ENCODE measurements at regions not wholly inside any gene's neighbourhood (a gene's known extent, or its start where the extent isn't known, plus 50 kb on each side); places are given as distances from the start of the nearest gene placed in this dataset.

GRCh38 chr7:142671506-142671905, 77.8 kb upstream of the PRSS1 start:
- POLR2A ChIA-PET = no interaction called here
- H3K27me3 ChIP-seq (ENCODE audit: insufficient read depth, low read length) = no peaks in the 10 kb centered on the region
- ATAC-seq (no peak), DNase-seq (ENCODE audit: low read depth, low spot score) (no peak)
- no peak overlapping the region for H3K4me3 ChIP-seq (replicated peaks in 1 of 2; ENCODE audit: low read depth in 1 of 2, low read length in 2 of 2)
- intact Hi-C loops (cut with micrococcal nuclease) = no loop called here
- CTCF ChIA-PET = interaction anchor here (0.9 to 2.6 kb wide), 2 partner anchors 9 to 111 kb away, joined by 3 to 17 read pairs; no protein-coding TSS in a partner anchor
- RAD21 ChIA-PET (ENCODE audit: low non-redundant PET in 1 of 2, low total read pairs in 2 of 2, uncharacterized antibody in 2 of 2, unreplicated experiment in 2 of 2) = interaction anchor here in 1 of 2 experiments (0.9 kb wide), 1 partner anchor 112 kb away, joined by 3 read pairs; no protein-coding TSS in a partner anchor
- TF ChIP-seq SIN3A (IDR thresholded peaks at IDR 0.05; ENCODE audit: low read depth) (no peak), CTCF (IDR thresholded peaks at IDR 0.05 in 2 of 3, conservative IDR thresholded peaks at IDR 0.05 in 1 of 3; ENCODE audit: borderline replicate concordance in 1 of 3, insufficient read depth in 1 of 3, low read depth in 2 of 3, low read length in 2 of 3) (no peak), ELF1 (IDR thresholded peaks at IDR 0.05; ENCODE audit: borderline replicate concordance, low read depth) (no peak), MAX (IDR thresholded peaks at IDR 0.05) (no peak), RAD21 (IDR thresholded peaks at IDR 0.05; ENCODE audit: low read depth) (no peak), YY1 (IDR thresholded peaks at IDR 0.05; ENCODE audit: extremely low read depth, insufficient replicate concordance, low read depth, low read length) (no peak), JUND (IDR thresholded peaks at IDR 0.05) (no peak), SP1 (IDR thresholded peaks at IDR 0.05; ENCODE audit: low read depth) (no peak), EZH2phosphoT487 (IDR thresholded peaks at IDR 0.05; ENCODE audit: borderline replicate concordance) (no peak), TCF7L2 (IDR thresholded peaks at IDR 0.05; ENCODE audit: borderline replicate concordance, extremely low read depth, insufficient read depth, insufficient read length) (no peak)
- TF ChIP-seq, protein P1, sequence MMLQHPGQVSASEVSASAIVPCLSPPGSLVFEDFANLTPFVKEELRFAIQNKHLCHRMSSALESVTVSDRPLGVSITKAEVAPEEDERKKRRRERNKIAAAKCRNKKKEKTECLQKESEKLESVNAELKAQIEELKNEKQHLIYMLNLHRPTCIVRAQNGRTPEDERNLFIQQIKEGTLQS (IDR thresholded peaks at IDR 0.05) = no peak
- TF ChIP-seq, protein P2, sequence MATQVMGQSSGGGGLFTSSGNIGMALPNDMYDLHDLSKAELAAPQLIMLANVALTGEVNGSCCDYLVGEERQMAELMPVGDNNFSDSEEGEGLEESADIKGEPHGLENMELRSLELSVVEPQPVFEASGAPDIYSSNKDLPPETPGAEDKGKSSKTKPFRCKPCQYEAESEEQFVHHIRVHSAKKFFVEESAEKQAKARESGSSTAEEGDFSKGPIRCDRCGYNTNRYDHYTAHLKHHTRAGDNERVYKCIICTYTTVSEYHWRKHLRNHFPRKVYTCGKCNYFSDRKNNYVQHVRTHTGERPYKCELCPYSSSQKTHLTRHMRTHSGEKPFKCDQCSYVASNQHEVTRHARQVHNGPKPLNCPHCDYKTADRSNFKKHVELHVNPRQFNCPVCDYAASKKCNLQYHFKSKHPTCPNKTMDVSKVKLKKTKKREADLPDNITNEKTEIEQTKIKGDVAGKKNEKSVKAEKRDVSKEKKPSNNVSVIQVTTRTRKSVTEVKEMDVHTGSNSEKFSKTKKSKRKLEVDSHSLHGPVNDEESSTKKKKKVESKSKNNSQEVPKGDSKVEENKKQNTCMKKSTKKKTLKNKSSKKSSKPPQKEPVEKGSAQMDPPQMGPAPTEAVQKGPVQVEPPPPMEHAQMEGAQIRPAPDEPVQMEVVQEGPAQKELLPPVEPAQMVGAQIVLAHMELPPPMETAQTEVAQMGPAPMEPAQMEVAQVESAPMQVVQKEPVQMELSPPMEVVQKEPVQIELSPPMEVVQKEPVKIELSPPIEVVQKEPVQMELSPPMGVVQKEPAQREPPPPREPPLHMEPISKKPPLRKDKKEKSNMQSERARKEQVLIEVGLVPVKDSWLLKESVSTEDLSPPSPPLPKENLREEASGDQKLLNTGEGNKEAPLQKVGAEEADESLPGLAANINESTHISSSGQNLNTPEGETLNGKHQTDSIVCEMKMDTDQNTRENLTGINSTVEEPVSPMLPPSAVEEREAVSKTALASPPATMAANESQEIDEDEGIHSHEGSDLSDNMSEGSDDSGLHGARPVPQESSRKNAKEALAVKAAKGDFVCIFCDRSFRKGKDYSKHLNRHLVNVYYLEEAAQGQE (IDR thresholded peaks at IDR 0.05; ENCODE audit: low read depth) = no peak
- TF ChIP-seq, protein P3, sequence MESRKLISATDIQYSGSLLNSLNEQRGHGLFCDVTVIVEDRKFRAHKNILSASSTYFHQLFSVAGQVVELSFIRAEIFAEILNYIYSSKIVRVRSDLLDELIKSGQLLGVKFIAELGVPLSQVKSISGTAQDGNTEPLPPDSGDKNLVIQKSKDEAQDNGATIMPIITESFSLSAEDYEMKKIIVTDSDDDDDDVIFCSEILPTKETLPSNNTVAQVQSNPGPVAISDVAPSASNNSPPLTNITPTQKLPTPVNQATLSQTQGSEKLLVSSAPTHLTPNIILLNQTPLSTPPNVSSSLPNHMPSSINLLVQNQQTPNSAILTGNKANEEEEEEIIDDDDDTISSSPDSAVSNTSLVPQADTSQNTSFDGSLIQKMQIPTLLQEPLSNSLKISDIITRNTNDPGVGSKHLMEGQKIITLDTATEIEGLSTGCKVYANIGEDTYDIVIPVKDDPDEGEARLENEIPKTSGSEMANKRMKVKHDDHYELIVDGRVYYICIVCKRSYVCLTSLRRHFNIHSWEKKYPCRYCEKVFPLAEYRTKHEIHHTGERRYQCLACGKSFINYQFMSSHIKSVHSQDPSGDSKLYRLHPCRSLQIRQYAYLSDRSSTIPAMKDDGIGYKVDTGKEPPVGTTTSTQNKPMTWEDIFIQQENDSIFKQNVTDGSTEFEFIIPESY (IDR thresholded peaks at IDR 0.05; ENCODE audit: extremely low read depth, insufficient replicate concordance, low read length) = no peak
- H3K4me2 ChIP-seq (ENCODE audit: low read length) = no peak overlapping the region
- H4K20me1 ChIP-seq (ENCODE audit: insufficient read depth) = no peaks in the 10 kb centered on the region
- BruUV-seq (replicated peaks) = no TSS peak
- H2AFZ ChIP-seq (ENCODE audit: low read depth, low read length, poor library complexity, severe bottlenecking) = no peak overlapping the region
- H3K36me3 ChIP-seq (ENCODE audit: control insufficient read depth in 1 of 2, insufficient read depth in 2 of 2, low read length in 2 of 2) = no peaks in the 10 kb centered on the region
- no peak overlapping the region for H3K9ac ChIP-seq (ENCODE audit: low read length)
- no peaks in the 10 kb centered on the region for H3K9me3 ChIP-seq (ENCODE audit: control insufficient read depth in 1 of 2, insufficient read depth in 1 of 2, low read depth in 1 of 2, low read length in 2 of 2)
- no peaks in the 10 kb centered on the region for H3K9me2 ChIP-seq (ENCODE audit: insufficient read depth)
- H3K4me1 ChIP-seq (ENCODE audit: control insufficient read depth in 1 of 2, insufficient read depth in 2 of 2, low read length in 2 of 2) = no peaks in the 10 kb centered on the region
- H3K27ac ChIP-seq (ENCODE audit: low read depth, low read length) = no peak overlapping the region
- H3K79me2 ChIP-seq (ENCODE audit: insufficient read depth, low read length) = no peaks in the 10 kb centered on the region

All from HCT116 (cell line).